GM18873 (cell line): ENCODE measurements at regions not wholly inside any gene's neighbourhood (a gene's known extent, or its start where the extent isn't known, plus 50 kb on each side); places are given as distances from the start of the nearest gene placed in this dataset.

Experiments
- ATAC-seq: cut with Tn5 transposase; IDR thresholded peaks from one replicate; pipeline ENCODE4 v1.9.1; 2021; ENCODE audit warnings: mild to moderate bottlenecking, moderate library complexity, moderate number of reproducible peaks; ENCODE audit not compliant: unreplicated experiment, low FRiP score

GRCh38 chr1:83017701-83018100, 981.2 kb downstream of the TTLL7 start:
- ATAC-seq: no peak

GRCh38 chr1:83017276-83017675, 981.7 kb downstream of the TTLL7 start:
- no peak for ATAC-seq

DNA sequence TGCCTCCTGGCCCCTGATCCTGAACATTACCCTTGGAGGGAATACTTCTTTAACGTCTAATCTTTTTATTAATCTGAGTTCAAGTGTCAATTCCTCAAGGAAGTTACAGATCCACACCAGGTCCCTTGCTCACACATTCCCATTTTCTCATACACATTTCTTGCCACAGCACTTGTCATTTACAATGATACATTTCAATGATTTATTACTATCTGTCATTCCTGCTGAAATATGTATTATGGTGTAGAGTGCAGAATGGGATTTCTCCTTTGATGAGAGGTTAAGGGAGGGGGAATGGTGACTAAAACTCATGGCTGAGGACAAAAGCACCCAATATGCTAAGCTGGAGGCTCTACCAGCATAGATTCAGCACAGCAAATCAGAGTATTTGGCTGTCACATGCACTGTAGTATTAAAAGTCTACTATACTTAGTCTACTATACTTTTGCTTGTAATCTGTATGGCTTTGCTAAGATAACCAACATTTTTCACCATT, 982.5 kb downstream of the TTLL7 start:
- ATAC-seq: no peak

DNA sequence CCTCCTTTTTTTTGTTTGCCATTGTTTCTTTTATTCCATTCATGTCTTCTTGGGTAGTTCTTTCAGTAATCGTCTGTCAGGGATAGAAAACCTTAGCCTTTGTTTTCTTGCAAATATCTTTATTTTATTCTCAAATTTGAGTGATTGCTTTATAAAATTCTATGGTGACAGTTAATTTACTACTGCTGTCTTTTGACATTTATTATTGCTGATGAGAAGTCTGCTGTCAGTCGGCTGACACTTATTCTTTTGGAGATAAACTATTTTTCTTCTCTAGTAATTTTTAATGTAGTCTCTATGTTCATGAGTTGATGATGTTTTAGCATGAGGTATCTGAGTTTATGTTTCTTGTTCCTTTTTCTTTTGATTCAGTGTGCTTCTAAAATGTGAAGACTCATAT, 983.8 kb downstream of the TTLL7 start:
- no peak for ATAC-seq

- ATAC-seq: no peak
Observed at GRCh38 chr1:83012950-83013349, 986.0 kb downstream of the TTLL7 start.

- ATAC-seq: no peak
Observed at GRCh38 chr1:83011265-83011664, 987.7 kb downstream of the TTLL7 start.

DNA sequence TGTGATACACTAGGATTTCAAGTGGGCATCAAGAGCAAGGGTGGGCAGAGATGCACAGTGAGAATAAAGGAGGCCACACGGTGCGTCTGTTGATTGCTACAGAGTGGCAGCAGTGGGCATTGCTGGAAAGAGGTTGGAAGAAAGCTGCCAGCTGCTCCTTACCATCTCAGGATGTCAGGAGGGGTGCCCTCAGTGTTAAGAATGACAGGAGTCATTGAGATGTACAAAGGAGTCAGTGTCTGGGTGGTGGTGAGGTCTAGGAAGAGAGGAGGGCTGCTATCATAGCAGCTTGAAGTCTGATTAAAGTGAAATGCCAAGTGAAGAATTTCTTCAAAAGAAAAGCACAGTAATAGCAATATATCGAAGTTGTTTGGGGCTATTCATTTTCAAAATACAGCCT, 992.7 kb downstream of the TTLL7 start:
- no peak for ATAC-seq

DNA sequence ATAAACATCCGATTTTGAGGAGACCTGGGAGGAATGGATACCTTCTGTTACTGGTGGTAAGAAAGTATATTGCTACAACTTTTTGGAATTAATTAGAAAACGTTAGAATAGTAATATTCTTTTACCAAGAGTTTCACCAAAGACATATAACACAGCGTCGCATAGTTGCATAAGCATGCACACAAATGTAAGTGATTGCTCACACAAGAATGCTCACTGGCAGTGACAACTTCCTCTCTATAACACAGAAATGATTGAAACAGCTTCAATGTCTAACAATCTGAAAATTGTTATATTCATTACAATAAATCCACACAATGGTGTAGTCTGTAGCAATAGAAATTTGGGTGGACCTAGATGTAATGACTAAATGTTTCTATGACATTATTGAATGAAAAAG, 998.6 kb downstream of the TTLL7 start:
- ATAC-seq: no peak

DNA sequence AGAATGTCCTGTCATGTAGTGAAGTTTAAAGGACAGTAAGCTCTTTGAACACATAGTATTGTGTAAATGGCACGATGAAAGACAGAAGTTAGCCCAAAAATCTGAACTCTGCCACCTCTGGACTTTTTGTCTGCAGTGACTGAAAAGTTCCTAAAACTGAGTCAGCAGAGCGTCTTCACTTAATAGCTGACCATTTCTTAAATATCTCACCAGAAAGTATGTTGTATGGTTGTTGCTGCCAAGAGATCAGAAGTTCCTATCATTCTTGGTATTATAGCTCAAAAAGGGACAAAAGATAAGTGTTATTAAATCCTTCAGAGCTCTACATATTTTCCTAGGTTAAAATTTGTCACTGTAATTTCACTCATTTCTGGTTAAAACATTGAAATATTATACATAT, 1003.0 kb downstream of the TTLL7 start:
- no peak for ATAC-seq

- ATAC-seq: no peak
Observed at GRCh38 chr1:82994616-82995263, 1004.2 kb downstream of the TTLL7 start.

GRCh38 chr1:82991569-82991968, 1007.4 kb downstream of the TTLL7 start:
- no peak for ATAC-seq

DNA sequence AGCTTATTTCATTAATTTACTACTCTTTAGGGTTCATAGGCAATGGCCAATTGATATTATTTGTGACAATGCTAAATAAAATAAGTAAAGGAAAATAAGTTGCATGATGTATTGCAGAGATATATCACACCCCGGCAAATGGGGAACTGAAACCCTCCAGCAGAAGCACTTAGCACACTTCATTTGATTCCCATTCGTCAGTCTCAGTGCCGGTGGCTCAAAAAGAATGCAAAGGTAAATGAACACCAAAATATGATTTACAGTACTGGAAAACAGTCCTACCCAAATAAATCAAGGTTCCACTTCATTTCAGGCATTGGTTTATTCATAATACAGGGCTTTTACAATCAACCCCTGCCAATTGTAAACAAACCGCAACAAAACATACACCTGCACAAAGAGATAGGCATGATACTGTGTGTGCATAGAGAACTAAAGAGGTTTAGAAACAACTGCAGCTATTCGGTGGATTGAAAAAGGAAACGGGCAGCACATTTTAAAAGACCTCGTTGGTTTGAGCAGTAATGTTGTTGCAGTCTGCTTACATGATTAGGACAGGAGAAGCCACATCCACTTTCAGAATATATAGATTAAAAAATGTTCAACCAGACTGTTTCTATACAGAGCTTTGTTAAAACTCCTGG, 1019.2 kb downstream of the TTLL7 start:
- peak; percentile 96 for ATAC-seq

DNA sequence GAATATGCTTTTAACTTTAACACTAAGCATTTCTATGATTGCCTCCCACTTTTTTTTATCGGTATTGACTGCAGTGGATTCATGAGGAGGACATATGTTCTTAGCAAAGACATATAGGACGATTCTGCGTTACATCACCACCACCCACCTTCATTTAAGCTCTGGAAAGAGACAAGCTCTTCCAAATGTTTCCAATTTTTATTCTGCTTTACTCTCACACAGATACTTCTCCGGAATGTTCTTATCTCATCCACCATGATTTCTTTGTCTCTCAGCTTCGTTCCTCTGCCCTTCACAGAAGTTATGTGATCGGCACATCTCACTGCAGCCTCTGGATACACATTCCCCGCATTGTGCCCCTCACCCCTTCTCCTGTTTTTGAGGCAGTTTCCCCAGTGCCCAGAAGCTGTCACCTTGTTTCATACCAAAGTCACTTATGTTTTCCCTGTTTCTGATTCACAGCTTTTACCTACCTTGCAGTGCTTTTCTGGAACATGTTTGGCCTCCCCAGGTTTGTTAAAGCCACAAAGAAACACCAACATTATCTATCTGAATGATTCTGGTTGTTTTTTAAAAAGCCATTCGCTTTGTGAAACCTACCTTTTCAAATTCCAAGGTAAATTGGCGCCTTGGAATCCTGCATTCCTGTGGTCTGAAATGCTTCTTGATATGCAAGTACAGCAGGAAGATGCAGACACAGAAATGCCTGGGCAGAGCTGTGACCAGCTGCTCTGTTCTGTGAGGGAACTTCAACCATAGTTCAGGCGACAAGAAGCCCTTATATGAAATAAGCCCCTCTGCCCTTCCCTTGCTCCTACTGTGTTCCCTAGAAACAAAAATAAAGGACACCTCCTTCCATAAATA, 1020.2 kb downstream of the TTLL7 start:
- no peak for ATAC-seq

DNA sequence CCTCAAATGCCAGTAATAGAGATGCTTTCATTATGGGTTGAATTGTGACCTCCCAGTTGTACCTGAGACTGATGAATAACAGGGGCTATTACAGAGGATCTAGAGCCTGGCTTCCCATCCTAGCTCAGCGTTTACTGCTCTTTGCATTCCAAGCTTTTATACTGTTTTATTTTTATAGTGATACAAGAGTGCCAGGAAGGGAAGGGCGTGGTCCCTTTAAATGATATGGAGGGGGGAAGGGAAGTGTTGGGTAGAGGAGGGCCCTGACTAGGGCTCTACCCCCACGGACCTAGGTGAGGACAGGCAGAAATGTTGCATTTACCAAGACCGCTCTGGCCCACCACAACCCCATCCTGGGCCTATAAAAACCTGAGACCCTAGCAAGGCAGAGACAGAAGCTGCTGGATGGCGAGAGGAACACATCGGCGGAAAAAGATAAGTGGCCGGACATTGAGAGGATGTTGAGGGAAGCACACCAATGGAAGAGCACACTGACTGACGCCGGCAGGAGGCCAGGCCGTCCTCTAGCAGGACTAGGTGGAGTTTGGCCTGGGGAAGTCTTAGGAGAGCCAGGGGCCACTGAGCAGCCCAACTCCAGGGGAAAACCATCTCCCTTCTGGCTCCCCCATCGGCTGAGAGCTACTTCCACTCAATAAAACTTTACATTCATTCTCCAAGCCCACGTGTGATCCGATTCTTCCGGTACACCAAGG, 1025.9 kb downstream of the TTLL7 start:
- ATAC-seq: no peak

DNA sequence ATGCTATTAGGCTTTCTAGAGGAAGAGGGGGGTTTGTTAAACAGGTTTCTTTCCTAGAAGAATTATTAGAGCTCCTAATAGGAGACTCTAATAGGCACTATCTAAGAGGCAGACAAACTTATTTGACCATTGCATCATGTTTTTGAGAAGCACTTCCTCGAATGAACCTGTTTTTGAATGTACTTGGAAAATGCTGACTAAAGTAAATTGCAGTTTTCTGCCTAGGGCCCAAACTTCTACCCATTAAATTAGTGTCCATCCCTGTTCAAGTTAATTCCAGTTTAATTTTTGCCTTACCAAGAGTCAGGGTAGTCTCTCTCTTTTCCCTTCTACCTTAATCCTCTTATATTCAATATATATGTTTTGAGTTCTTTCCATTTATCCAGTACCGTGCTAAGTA, 1029.6 kb downstream of the TTLL7 start:
- ATAC-seq: no peak

DNA sequence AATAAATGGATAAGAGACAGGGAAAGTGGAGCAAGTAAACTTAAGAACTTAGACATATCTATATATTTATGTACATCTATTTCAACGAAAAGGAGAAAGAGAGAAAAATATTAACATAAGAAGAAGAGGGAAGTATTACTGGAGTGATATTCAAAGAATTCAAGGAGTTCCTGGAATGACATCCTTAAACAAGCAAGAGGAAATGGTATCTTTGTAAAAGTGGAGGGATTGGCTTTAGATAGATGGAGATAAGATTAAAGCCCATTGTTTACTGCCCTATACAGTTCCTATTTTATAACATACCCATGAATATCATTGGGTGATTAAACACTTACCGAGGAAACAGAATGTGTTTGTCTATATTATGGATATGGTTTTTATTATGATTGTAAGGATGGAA, 1036.3 kb downstream of the TTLL7 start:
- no peak for ATAC-seq

DNA sequence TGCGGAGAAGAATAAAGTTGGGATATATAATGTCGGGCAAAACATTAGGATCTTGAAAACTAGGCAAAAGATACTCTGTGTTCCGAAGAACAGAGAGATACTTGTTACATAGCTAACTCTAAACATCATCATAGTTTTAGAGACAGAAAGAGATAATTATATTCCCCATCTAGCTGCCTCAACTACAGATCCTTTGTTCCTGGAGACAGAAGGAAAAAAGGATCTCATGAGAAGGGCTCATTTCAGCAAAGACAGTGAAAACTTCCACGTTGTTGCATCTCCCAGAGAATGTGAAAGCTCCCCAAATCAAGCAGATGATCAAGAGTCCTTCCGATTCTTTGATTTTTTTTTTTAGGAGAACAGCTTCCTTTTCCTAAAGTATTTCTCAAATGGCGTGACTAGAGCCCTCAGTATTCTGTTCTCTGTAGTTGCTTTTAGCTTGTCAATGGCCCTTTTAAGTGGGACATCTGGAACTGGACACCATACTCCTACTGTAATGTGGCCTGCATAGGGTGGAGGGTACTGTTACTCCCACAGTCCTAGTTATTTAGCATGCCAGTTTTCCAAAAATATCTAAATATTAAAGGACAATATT, 1048.2 kb downstream of the TTLL7 start:
- ATAC-seq: no peak

GRCh38 chr1:82948386-82948785, 1050.5 kb downstream of the TTLL7 start:
- ATAC-seq: no peak

GRCh38 chr1:82947278-82947677, 1051.7 kb downstream of the TTLL7 start:
- no peak for ATAC-seq

DNA sequence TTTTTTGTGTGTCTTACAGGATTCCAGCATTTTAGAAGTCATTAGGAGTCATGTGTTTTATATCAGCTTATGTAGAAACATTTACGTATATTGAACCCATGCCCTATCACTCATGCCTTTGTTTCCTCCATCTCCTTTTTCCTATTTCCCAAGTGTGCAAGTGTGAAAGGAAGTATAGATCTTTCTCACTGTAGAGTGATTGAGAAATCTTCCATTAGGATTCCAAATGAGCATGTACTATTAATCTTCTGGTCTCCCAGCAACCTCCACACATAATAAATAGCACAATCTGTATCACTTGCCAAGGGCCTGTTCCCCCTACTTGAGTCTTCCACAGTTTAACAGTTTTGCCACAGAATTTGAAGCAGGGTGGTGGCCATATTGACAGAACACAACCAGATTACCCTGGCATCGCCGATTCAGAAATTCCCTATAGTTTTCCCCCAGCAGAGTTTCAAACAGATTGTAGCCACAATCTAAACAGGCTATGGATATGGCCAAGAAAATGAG, 1052.8 kb downstream of the TTLL7 start:
- ATAC-seq: no peak
